ENCODE measurements at regions not wholly inside any gene's neighbourhood (a gene's known extent, or its start where the extent isn't known, plus 50 kb on each side); places are given as distances from the start of the nearest gene placed in this dataset.

DNA sequence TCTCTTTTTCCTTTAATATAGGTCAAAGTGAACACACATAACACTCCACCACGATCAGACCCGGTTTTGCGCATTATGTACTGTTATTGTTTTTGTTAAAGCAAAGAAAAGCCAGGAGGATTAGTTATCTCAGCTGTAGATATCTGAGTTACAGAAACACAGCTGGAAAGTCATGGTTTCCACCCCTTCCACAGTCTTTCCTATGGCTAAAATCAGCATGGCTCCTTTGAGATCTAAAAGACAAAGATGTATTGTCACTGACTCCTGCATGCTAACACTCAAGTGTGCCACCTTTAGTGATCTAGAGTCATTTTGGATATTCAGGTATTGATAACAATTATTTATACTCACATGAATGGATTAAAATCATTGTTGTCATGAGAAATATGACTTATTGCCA, 260.0 kb downstream of the FIGN start:
- TF ChIP-seq CTCF (IDR thresholded peaks at IDR 0.05; ENCODE audit: control insufficient read depth, extremely low read depth, insufficient read depth), result no peak
- no peak overlapping the region for H3K4me3 ChIP-seq (ENCODE audit: low read depth, low read length)
- DNase-seq (ENCODE audit: low read depth), result no peak

- no peak overlapping the region for H3K4me3 ChIP-seq (ENCODE audit: low read depth, low read length)
- no peak for TF ChIP-seq CTCF (IDR thresholded peaks at IDR 0.05; ENCODE audit: control insufficient read depth, extremely low read depth, insufficient read depth)
- DNase-seq (ENCODE audit: low read depth), result no peak
Observed at GRCh38 chr2:163474889-163475288, 260.9 kb downstream of the FIGN start.

GRCh38 chr2:163474319-163474744, 261.5 kb downstream of the FIGN start:
- no peak for DNase-seq (ENCODE audit: low read depth)
- TF ChIP-seq CTCF (IDR thresholded peaks at IDR 0.05; ENCODE audit: control insufficient read depth, extremely low read depth, insufficient read depth), result no peak
- no peak overlapping the region for H3K4me3 ChIP-seq (ENCODE audit: low read depth, low read length)

DNA sequence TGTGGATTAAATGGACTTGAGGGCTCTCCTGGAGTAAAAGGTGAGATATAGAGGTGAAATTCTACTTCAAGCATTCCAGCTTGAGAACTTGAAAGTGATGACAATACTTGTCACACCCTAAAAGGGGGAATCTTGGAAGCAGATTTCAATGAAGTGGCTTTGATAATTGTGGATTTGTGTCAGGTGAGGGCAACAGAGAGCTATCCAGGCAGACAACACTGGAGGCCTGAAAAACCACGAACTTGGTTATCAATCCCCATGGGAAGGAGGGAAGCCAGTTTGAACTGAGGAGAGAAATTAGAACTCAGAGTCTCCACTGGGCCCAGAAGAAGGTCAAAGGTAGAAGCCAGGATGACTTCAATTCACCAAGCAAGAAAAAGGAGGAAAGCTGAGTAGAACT, 263.9 kb downstream of the FIGN start:
- peak; percentile 59 for TF ChIP-seq CTCF (IDR thresholded peaks at IDR 0.05; ENCODE audit: control insufficient read depth, extremely low read depth, insufficient read depth)
- DNase-seq (ENCODE audit: low read depth), result no peak
- H3K4me3 ChIP-seq (ENCODE audit: low read depth, low read length), result no peak overlapping the region

GRCh38 chr2:163469561-163469962, 266.2 kb downstream of the FIGN start:
- no peak for TF ChIP-seq CTCF (IDR thresholded peaks at IDR 0.05; ENCODE audit: control insufficient read depth, extremely low read depth, insufficient read depth)
- DNase-seq (ENCODE audit: low read depth), result no peak
- H3K4me3 ChIP-seq (ENCODE audit: low read depth, low read length), result no peak overlapping the region

DNA sequence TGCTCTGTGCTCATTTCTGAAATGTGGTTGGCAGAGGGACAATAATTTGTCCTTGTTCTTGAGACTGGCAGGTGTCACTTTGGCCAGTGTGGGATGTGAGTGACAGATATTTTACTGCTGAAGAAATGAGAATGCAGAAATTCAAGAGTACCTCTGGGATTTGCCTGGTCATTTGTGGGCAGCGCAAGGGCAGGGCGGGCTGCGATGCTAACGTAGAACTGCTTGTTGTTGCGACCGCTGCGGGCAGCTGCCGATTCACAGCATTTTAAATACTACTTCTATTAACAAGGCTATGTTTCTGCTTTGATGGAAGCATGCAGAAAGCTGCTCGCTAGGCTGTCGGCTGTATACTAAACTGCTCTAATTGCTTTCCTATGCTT, 268.6 kb downstream of the FIGN start:
- TF ChIP-seq CTCF (IDR thresholded peaks at IDR 0.05; ENCODE audit: control insufficient read depth, extremely low read depth, insufficient read depth), result no peak
- no peak for DNase-seq (ENCODE audit: low read depth)
- H3K4me3 ChIP-seq (ENCODE audit: low read depth, low read length), result no peak overlapping the region

DNA sequence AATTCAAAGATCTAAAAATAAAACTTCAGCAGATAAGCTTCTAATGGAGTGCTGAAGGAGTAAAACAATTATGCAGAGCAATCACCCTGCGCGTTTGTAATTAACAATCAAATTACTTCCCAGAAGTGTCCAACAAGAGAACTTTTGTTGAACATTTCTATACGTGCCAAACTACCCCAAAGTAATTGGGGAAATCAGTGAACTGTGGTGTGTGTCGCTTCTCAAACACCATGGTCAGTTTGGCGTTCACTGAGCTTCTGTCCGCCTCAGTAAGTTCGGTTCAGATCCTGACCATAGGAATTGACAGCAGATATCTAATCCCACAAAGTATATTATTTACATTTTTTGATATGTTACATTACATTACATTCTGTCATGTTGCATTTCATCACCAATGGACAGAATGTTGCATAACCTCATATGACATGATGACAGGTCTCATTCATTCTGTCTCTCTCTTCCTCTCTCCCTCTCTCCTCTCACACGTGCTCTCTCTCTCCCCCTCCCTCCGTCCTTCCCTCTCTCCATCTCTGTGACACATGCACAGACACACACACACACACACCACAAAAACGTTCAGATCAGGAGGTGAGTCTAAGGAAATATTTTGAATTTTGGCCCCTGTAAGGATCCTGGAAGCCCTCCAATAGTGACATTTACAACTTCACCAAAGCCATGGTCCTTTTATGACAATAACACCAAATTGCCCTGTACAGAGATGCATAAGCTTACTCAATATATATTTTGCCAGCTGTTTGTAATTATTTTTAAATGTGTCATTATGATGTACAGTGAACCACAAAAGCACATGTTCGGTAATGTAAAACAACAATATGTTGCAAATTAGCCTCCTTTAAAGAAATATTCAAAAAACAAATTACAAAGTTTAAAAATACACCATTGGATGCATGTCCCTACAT, 269.2 kb downstream of the FIGN start:
- TF ChIP-seq CTCF (IDR thresholded peaks at IDR 0.05; ENCODE audit: control insufficient read depth, extremely low read depth, insufficient read depth), result no peak
- no peak overlapping the region for H3K4me3 ChIP-seq (ENCODE audit: low read depth, low read length)
- DNase-seq (ENCODE audit: low read depth), result no peak
